ENCODE measurements at regions not wholly inside any gene's neighbourhood (a gene's known extent, or its start where the extent isn't known, plus 50 kb on each side); places are given as distances from the start of the nearest gene placed in this dataset.

GRCh38 chr13:73544175-73544574 lies 485.4 kb downstream of the KLF5 start:
- no peaks in the 10 kb centered on the region for H3K27me3 ChIP-seq (ENCODE audit: control insufficient read depth in 3 of 3, insufficient read depth in 3 of 3, low read length in 3 of 3)
- FAIRE-seq: no peak
- WGBS, 3 donors: 88 to 95% (median 91%) methylated on average over 1 of the region's 1 CpG

DNA sequence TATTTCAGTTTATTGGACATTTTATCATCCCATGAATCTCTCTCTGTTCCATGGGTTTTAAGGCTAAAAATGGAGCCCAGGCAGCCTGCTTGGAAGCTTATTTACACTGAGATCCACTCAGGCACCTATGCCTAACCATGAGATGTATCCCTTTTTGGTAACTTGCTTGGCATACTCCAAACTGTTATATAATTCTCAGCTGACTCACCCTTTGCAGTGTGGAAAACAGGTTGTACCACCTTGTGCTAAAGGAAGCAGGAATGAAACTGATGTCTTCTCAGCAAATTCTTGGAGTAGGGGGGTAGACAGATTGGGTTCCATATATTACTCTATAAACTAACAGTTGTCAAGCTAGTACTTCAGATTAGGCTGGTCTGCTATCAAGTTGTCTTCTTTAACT lies 483.6 kb downstream of the KLF5 start:
- no peaks in the 10 kb centered on the region for H3K9me3 ChIP-seq (ENCODE audit: control insufficient read depth in 2 of 2, insufficient read depth in 1 of 2, low read depth in 1 of 2, low read length in 1 of 2)
- no peaks in the 10 kb centered on the region for H3K36me3 ChIP-seq (ENCODE audit: control insufficient read depth in 3 of 3, insufficient read depth in 2 of 3, low read depth in 1 of 3, low read length in 3 of 3)
- H3K27me3 ChIP-seq (ENCODE audit: control insufficient read depth in 3 of 3, insufficient read depth in 3 of 3, low read length in 3 of 3): no peaks in the 10 kb centered on the region
- FAIRE-seq: no peak
- H3K27ac ChIP-seq (ENCODE audit: low read depth in 1 of 3, low read length in 2 of 3): no peak overlapping the region
- DNase-seq: no peak
- no peaks in the 10 kb centered on the region for H3K4me1 ChIP-seq (ENCODE audit: control insufficient read depth in 3 of 3, insufficient read depth in 2 of 3, low read depth in 1 of 3, low read length in 2 of 3)
- no peak overlapping the region for H3K4me3 ChIP-seq (ENCODE audit: low read depth in 1 of 3, low read length in 3 of 3)

More at GRCh38 chr13:73544175-73544574, 485.4 kb downstream of the KLF5 start:
- Histone ChIP-seq H3K4me3 (ENCODE audit: low read depth in 1 of 3, low read length in 3 of 3) (no peak overlapping the region), H3K36me3 (ENCODE audit: control insufficient read depth in 3 of 3, insufficient read depth in 2 of 3, low read depth in 1 of 3, low read length in 3 of 3) (no peaks in the 10 kb centered on the region), H3K9me3 (ENCODE audit: control insufficient read depth in 2 of 2, insufficient read depth in 1 of 2, low read depth in 1 of 2, low read length in 1 of 2) (no peaks in the 10 kb centered on the region), H3K4me1 (ENCODE audit: control insufficient read depth in 3 of 3, insufficient read depth in 2 of 3, low read depth in 1 of 3, low read length in 2 of 3) (no peaks in the 10 kb centered on the region), H3K27ac (ENCODE audit: low read depth in 1 of 3, low read length in 2 of 3) (no peak overlapping the region)
- no peak for DNase-seq

DNA sequence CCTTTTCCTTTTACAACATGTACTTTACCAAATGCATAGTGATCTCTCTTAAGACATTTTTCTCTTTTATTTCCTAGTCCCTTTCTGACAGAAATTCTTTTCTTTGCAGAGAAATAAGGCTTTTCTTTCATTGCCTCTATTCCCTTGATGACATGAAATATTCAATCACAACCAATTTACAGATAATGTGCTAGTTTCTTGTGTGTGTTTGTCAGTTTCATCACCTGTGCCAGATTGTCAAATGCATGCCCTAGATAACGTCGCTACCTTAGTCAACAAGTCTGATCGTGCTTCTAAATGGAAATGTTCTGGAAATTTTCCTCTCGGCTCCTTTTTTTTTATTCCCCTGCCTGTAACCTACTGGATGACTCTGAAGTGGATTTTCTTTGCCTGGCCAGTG lies 478.1 kb downstream of the KLF5 start:
- Histone ChIP-seq H3K36me3 (ENCODE audit: control insufficient read depth in 3 of 3, insufficient read depth in 2 of 3, low read depth in 1 of 3, low read length in 3 of 3) (no peaks in the 10 kb centered on the region), H3K9me3 (ENCODE audit: control insufficient read depth in 2 of 2, insufficient read depth in 1 of 2, low read depth in 1 of 2, low read length in 1 of 2) (no peaks in the 10 kb centered on the region), H3K27me3 (ENCODE audit: control insufficient read depth in 3 of 3, insufficient read depth in 3 of 3, low read length in 3 of 3) (no peaks in the 10 kb centered on the region), H3K4me1 (ENCODE audit: control insufficient read depth in 3 of 3, insufficient read depth in 2 of 3, low read depth in 1 of 3, low read length in 2 of 3) (no peaks in the 10 kb centered on the region), H3K4me3 (ENCODE audit: low read depth in 1 of 3, low read length in 3 of 3) (no peak overlapping the region), H3K27ac (ENCODE audit: low read depth in 1 of 3, low read length in 2 of 3) (no peak overlapping the region)
- FAIRE-seq (no peak), DNase-seq (no peak)
- 75 to 88% (median 84%) methylated on average over 4 of the region's 4 CpGs for WGBS, 3 donors

DNA sequence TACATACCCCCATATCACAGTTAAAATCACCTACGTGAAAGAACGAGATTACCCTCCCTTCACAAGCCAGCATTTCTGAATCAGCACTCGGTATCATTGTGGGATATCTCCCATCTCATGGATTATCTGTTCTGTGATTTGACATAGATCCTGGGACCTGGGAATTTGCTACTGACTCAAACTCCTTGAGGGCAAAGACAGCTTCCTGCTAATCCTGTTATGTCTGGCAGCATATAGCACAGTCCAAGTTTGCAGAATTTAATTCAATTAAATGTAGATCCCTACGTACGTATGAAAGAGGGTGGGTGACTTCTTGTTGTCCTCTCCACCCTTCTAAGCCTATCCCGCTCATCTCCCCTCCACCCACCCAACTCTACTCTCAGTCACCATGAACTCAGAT lies 476.5 kb downstream of the KLF5 start:
- Histone ChIP-seq H3K9me3 (ENCODE audit: control insufficient read depth in 2 of 2, insufficient read depth in 1 of 2, low read depth in 1 of 2, low read length in 1 of 2) (no peaks in the 10 kb centered on the region), H3K4me3 (ENCODE audit: low read depth in 1 of 3, low read length in 3 of 3) (no peak overlapping the region), H3K36me3 (ENCODE audit: control insufficient read depth in 3 of 3, insufficient read depth in 2 of 3, low read depth in 1 of 3, low read length in 3 of 3) (no peaks in the 10 kb centered on the region), H3K4me1 (ENCODE audit: control insufficient read depth in 3 of 3, insufficient read depth in 2 of 3, low read depth in 1 of 3, low read length in 2 of 3) (no peaks in the 10 kb centered on the region), H3K27me3 (ENCODE audit: control insufficient read depth in 3 of 3, insufficient read depth in 3 of 3, low read length in 3 of 3) (no peaks in the 10 kb centered on the region), H3K27ac (ENCODE audit: low read depth in 1 of 3, low read length in 2 of 3) (no peak overlapping the region)
- no peak for DNase-seq
- WGBS, 3 donors: 92 to 93% (median 93%) methylated on average over 6 of the region's 6 CpGs
- FAIRE-seq: no peak

DNA sequence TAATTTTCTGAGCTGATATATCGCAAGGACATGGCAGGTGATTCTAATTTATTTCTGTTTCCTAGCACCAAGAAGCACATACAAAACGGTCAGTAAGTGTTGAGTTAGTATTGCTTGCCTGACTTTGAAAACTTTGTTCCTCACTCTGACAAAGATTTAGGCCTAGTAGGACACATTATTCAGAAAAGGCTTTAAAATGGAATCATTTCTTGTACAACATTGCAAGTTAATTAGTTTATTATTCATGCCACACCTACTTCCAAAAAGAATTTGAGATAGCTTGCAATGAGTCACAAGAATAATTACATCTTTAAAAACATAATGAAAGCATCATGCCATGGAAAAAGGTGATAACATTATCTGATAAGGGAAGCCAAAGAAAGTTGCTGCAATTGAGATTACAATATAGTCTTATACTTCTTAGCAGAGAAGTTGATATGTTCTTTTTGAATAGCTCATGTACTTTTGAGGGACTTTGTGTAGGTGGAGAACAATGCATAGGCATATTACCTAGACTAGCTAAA lies 474.2 kb downstream of the KLF5 start:
- H3K36me3 ChIP-seq (ENCODE audit: control insufficient read depth in 3 of 3, insufficient read depth in 2 of 3, low read depth in 1 of 3, low read length in 3 of 3): no peaks in the 10 kb centered on the region
- H3K9me3 ChIP-seq (ENCODE audit: control insufficient read depth in 2 of 2, insufficient read depth in 1 of 2, low read depth in 1 of 2, low read length in 1 of 2): no peaks in the 10 kb centered on the region
- H3K4me3 ChIP-seq (ENCODE audit: low read depth in 1 of 3, low read length in 3 of 3): no peak overlapping the region
- peak; percentile 20 to 76 for DNase-seq
- no peaks in the 10 kb centered on the region for H3K4me1 ChIP-seq (ENCODE audit: control insufficient read depth in 3 of 3, insufficient read depth in 2 of 3, low read depth in 1 of 3, low read length in 2 of 3)
- WGBS, 3 donors: 38 to 65% (median 60%) methylated on average over 2 of the region's 2 CpGs
- no peak overlapping the region for H3K27ac ChIP-seq (ENCODE audit: low read depth in 1 of 3, low read length in 2 of 3)
- no peaks in the 10 kb centered on the region for H3K27me3 ChIP-seq (ENCODE audit: control insufficient read depth in 3 of 3, insufficient read depth in 3 of 3, low read length in 3 of 3)
- peak; percentile 23 for FAIRE-seq

- no peak overlapping the region for H3K27ac ChIP-seq (ENCODE audit: low read depth in 1 of 3, low read length in 2 of 3)
- WGBS, 3 donors: 87 to 92% (median 88%) methylated on average over 4 of the region's 4 CpGs
- no peak for FAIRE-seq
These were observed 473.8 kb downstream of the KLF5 start for GRCh38 chr13:73532582-73532981.

DNA sequence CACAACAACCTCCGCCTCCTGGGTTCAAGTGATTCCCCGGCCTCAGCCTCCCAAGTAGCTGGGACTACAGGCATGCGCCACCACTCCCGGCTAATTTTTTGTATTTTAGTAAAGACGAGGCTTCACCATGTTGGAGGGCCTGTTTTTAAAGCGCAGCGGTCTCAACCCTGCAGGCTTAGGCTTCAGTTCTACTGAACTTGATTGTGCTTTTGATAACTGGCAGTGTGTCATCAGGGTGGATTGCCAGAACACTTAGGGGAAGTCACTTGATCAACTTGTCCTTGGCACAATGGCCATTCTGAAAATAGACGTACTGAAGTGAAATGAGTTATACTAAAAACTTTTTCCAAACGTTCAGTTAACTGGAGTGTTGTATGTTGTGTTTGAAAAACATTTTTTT lies 472.2 kb downstream of the KLF5 start:
- Histone ChIP-seq H3K4me1 (ENCODE audit: control insufficient read depth in 3 of 3, insufficient read depth in 2 of 3, low read depth in 1 of 3, low read length in 2 of 3) (no peaks in the 10 kb centered on the region), H3K27me3 (ENCODE audit: control insufficient read depth in 3 of 3, insufficient read depth in 3 of 3, low read length in 3 of 3) (no peaks in the 10 kb centered on the region), H3K27ac (ENCODE audit: low read depth in 1 of 3, low read length in 2 of 3) (no peak overlapping the region), H3K9me3 (ENCODE audit: control insufficient read depth in 2 of 2, insufficient read depth in 1 of 2, low read depth in 1 of 2, low read length in 1 of 2) (no peaks in the 10 kb centered on the region), H3K4me3 (ENCODE audit: low read depth in 1 of 3, low read length in 3 of 3) (no peak overlapping the region), H3K36me3 (ENCODE audit: control insufficient read depth in 3 of 3, insufficient read depth in 2 of 3, low read depth in 1 of 3, low read length in 3 of 3) (no peaks in the 10 kb centered on the region)
- WGBS, 3 donors: 80 to 96% (median 92%) methylated on average over 9 of the region's 9 CpGs
- no peak for DNase-seq
- no peak for FAIRE-seq

More at GRCh38 chr13:73532582-73532981, 473.8 kb downstream of the KLF5 start:
- H3K4me1 ChIP-seq (ENCODE audit: control insufficient read depth in 3 of 3, insufficient read depth in 2 of 3, low read depth in 1 of 3, low read length in 2 of 3): no peaks in the 10 kb centered on the region
- no peaks in the 10 kb centered on the region for H3K9me3 ChIP-seq (ENCODE audit: control insufficient read depth in 2 of 2, insufficient read depth in 1 of 2, low read depth in 1 of 2, low read length in 1 of 2)
- H3K36me3 ChIP-seq (ENCODE audit: control insufficient read depth in 3 of 3, insufficient read depth in 2 of 3, low read depth in 1 of 3, low read length in 3 of 3): no peaks in the 10 kb centered on the region
- no peak for DNase-seq
- no peak overlapping the region for H3K4me3 ChIP-seq (ENCODE audit: low read depth in 1 of 3, low read length in 3 of 3)
- H3K27me3 ChIP-seq (ENCODE audit: control insufficient read depth in 3 of 3, insufficient read depth in 3 of 3, low read length in 3 of 3): no peaks in the 10 kb centered on the region

GRCh38 chr13:73522937-73523336 lies 464.1 kb downstream of the KLF5 start:
- no peak for FAIRE-seq

GRCh38 chr13:73521985-73522524 lies 463.2 kb downstream of the KLF5 start:
- FAIRE-seq: no peak
- 71 to 84% (median 77%) methylated on average over 4 of the region's 4 CpGs for WGBS, 3 donors

More at GRCh38 chr13:73522937-73523336, 464.1 kb downstream of the KLF5 start:
- DNase-seq: no peak
- Histone ChIP-seq H3K27me3 (ENCODE audit: control insufficient read depth in 3 of 3, insufficient read depth in 3 of 3, low read length in 3 of 3) (no peaks in the 10 kb centered on the region), H3K4me3 (ENCODE audit: low read depth in 1 of 3, low read length in 3 of 3) (no peak overlapping the region), H3K4me1 (ENCODE audit: control insufficient read depth in 3 of 3, insufficient read depth in 2 of 3, low read depth in 1 of 3, low read length in 2 of 3) (peaks cover 0 to 3% (median 0%) of the 10 kb centered on the region in 3 donors), H3K9me3 (ENCODE audit: control insufficient read depth in 2 of 2, insufficient read depth in 1 of 2, low read depth in 1 of 2, low read length in 1 of 2) (no peaks in the 10 kb centered on the region), H3K27ac (ENCODE audit: low read depth in 1 of 3, low read length in 2 of 3) (no peak overlapping the region), H3K36me3 (ENCODE audit: control insufficient read depth in 3 of 3, insufficient read depth in 2 of 3, low read depth in 1 of 3, low read length in 3 of 3) (no peaks in the 10 kb centered on the region)
- WGBS, 3 donors: 91 to 93% (median 93%) methylated on average over 10 of the region's 10 CpGs

More at GRCh38 chr13:73521985-73522524, 463.2 kb downstream of the KLF5 start:
- Histone ChIP-seq H3K27ac (ENCODE audit: low read depth in 1 of 3, low read length in 2 of 3) (no peak overlapping the region), H3K9me3 (ENCODE audit: control insufficient read depth in 2 of 2, insufficient read depth in 1 of 2, low read depth in 1 of 2, low read length in 1 of 2) (no peaks in the 10 kb centered on the region), H3K4me1 (ENCODE audit: control insufficient read depth in 3 of 3, insufficient read depth in 2 of 3, low read depth in 1 of 3, low read length in 2 of 3) (peaks cover 0 to 3% (median 0%) of the 10 kb centered on the region in 3 donors), H3K36me3 (ENCODE audit: control insufficient read depth in 3 of 3, insufficient read depth in 2 of 3, low read depth in 1 of 3, low read length in 3 of 3) (no peaks in the 10 kb centered on the region), H3K27me3 (ENCODE audit: control insufficient read depth in 3 of 3, insufficient read depth in 3 of 3, low read length in 3 of 3) (no peaks in the 10 kb centered on the region), H3K4me3 (ENCODE audit: low read depth in 1 of 3, low read length in 3 of 3) (no peak overlapping the region)
- no peak for DNase-seq

Data from small intestine (tissue), 7 donors.